PFSK-1 (cell line): ENCODE measurements at regions not wholly inside any gene's neighbourhood (a gene's known extent, or its start where the extent isn't known, plus 50 kb on each side); places are given as distances from the start of the nearest gene placed in this dataset.

Experiments
- FOXP2 ChIP-seq: optimal IDR thresholded peaks from 2 replicates; pipeline ENCODE3; 2011; ENCODE audit warnings: borderline replicate concordance, control low read depth, inconsistent platforms; ENCODE audit not compliant: insufficient read depth; ENCODE audit errors: extremely low read length, extremely low read depth
- POLR2AphosphoS5 ChIP-seq: IDR thresholded peaks from 2 replicates; pipeline ENCODE4 v1.6.1; 2012; ENCODE audit warnings: low read depth, mild to moderate bottlenecking, control low read depth, low read length, moderate library complexity
- SIN3A ChIP-seq: IDR thresholded peaks from 2 replicates; pipeline ENCODE4 v1.6.1; 2012; ENCODE audit warnings: mild to moderate bottlenecking, low read length, moderate library complexity, borderline replicate concordance; ENCODE audit not compliant: insufficient read depth
- TAF1 ChIP-seq: IDR thresholded peaks from 2 replicates; pipeline ENCODE4 v1.6.1; 2012; ENCODE audit warnings: low read length, control low read depth, borderline replicate concordance; ENCODE audit not compliant: insufficient read depth
- TF ChIP-seq, protein P1 (sequence below), 2 experiments: IDR thresholded peaks; 2 replicates each; pipeline versions ENCODE4 v1.6.1 to v1.8.0; 2011 to 2012; ENCODE audit warnings: low read depth in 2 of 2, low read length in 2 of 2, control low read depth in 1 of 2, inconsistent platforms in 1 of 2, mild to moderate bottlenecking in 1 of 2, moderate library complexity in 1 of 2; ENCODE audit not compliant: insufficient read depth in 1 of 2

DNA sequence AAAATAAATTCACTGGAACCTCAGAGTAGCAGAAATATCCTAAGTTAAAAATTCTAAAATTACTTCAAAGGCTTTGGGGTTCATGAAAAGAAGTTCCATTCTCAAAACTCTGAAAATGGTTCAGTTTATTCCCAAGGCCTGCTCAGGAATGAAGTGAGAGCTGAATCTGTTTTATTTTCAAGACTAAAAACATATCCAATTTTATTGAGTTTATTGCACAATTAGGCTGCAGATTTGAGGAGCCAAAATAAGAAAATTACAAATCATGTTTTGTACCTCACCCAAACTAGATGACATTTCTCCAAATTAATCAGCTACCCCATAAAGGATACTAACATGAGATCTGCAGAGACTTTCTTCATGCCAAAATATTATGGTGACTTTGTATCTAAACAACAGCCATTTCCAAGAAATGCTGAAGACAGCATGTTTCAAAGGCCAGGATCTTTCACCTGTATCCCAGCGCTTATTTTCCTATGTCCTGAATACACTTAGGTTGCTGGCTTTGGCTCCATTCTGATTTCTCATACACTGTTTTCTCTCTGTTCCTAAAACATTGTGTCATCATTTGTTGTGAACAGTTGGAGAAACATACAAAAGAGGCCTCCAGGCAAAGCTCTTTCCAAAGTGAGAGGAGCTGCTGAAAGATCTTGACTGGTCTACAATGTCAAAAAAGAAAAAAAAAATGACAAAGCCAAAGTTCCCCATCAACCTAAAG, 85.7 kb upstream of the F13A1 start:
- TF ChIP-seq POLR2AphosphoS5: no peak
- TF ChIP-seq SIN3A: no peak
- TF ChIP-seq TAF1: no peak
- no peak for TF ChIP-seq FOXP2
- TF ChIP-seq, protein P1, sequence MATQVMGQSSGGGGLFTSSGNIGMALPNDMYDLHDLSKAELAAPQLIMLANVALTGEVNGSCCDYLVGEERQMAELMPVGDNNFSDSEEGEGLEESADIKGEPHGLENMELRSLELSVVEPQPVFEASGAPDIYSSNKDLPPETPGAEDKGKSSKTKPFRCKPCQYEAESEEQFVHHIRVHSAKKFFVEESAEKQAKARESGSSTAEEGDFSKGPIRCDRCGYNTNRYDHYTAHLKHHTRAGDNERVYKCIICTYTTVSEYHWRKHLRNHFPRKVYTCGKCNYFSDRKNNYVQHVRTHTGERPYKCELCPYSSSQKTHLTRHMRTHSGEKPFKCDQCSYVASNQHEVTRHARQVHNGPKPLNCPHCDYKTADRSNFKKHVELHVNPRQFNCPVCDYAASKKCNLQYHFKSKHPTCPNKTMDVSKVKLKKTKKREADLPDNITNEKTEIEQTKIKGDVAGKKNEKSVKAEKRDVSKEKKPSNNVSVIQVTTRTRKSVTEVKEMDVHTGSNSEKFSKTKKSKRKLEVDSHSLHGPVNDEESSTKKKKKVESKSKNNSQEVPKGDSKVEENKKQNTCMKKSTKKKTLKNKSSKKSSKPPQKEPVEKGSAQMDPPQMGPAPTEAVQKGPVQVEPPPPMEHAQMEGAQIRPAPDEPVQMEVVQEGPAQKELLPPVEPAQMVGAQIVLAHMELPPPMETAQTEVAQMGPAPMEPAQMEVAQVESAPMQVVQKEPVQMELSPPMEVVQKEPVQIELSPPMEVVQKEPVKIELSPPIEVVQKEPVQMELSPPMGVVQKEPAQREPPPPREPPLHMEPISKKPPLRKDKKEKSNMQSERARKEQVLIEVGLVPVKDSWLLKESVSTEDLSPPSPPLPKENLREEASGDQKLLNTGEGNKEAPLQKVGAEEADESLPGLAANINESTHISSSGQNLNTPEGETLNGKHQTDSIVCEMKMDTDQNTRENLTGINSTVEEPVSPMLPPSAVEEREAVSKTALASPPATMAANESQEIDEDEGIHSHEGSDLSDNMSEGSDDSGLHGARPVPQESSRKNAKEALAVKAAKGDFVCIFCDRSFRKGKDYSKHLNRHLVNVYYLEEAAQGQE (IDR thresholded peaks at IDR 0.05; ENCODE audit: insufficient read depth in 1 of 2, low read depth in 2 of 2, low read length in 2 of 2): no peak

DNA sequence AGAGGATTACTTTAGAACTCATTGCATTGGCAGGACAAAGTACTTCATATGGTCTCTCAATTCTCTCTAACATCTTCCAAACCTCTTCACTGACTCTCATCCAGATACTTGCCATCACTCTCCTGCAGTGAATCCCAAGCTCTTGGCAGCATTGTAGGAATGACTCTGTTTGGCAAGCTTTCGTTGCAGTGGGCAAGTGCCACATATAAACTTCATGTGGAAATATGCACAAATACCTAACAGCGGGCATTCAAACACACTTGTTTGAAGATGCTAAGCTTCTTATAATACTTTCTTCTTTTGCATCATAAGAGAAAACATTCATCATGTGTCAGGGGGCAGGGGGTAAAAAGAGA, 86.2 kb upstream of the F13A1 start:
- TF ChIP-seq FOXP2: no peak
- TF ChIP-seq SIN3A: no peak
- no peak for TF ChIP-seq POLR2AphosphoS5
- TF ChIP-seq, protein P1 (IDR thresholded peaks at IDR 0.05; ENCODE audit: insufficient read depth in 1 of 2, low read depth in 2 of 2, low read length in 2 of 2): no peak
- TF ChIP-seq TAF1: no peak

DNA sequence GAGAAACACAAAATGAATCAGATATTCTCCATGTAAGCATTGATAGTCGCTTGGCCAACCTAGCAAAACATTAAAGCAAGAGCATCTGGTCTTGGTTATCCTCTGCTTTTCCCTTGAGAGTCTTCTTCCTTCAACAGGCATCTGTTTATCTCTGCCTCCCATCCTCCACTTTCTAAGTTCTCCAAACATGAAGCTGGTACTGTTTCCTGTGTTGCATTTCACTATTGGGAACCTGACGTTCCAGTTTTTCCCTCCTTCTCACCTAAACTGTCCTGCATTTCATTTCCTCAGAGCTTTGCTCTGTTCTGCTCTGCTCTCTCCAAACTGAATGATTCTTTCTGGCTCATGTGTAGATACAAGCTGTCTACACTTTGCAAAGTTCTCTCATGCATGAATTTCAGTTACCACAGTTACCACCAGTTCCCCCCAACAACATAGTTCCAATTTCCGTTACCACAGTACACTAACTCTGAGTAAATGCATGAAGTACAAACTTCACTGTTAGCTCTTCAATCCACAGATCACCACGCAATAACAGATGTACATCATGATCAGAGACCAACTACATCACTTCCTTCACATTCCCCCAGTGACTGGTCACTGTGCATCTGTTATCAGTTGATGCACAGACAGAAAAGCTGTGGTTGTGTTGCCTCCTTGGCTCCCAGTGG, 86.7 kb upstream of the F13A1 start:
- no peak for TF ChIP-seq TAF1
- TF ChIP-seq, protein P1 (IDR thresholded peaks at IDR 0.05; ENCODE audit: insufficient read depth in 1 of 2, low read depth in 2 of 2, low read length in 2 of 2): 0 out of 4 replicates have a peak, but pooled peaks of 1 of the 2 experiments have one; percentile 21

DNA sequence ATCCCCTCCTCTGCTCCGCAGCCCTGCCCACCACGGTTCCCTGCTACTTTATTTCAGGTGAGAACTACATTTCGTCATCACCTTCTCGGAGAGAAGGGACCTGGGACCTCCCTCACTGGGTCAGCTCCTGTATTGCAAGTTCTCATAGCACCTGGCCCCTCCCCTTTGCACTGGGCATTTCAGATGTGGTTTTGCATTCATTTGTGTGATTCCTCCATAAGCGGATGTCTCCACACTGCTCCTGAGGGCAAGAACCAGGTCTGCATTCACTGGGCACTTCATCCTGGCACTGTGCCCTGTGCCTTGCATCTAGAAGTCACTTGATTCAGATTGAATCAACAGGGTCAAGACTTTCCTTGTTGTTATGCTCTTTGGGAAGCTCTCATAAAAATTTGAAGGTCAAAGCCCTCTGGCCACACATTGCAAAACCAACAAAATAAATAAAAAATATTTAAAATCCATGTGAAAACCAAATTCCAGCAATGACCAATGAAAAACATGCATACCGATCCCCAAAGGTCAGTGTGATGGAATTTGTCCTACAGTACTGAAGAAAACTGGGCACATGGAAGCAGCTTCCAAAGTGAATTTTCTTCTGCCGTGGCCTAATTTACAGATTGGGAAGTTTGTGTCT, 89.1 kb upstream of the F13A1 start:
- TF ChIP-seq FOXP2 (no peak), POLR2AphosphoS5 (no peak), SIN3A (no peak), TAF1 (no peak)
- TF ChIP-seq, protein P1 (IDR thresholded peaks at IDR 0.05; ENCODE audit: insufficient read depth in 1 of 2, low read depth in 2 of 2, low read length in 2 of 2): no peak
